Hepatocyte (in vitro differentiated cells): ENCODE measurements at regions not wholly inside any gene's neighbourhood (a gene's known extent, or its start where the extent isn't known, plus 50 kb on each side); places are given as distances from the start of the nearest gene placed in this dataset.

ENCODE experiments used
- CTCF ChIP-seq: fragments of 200-600 bp; sonication (generic); IDR thresholded peaks from 2 replicates; pipeline ENCODE4 v1.5.1; 2016; ENCODE audit warnings: antibody characterized with exemption, mild to moderate bottlenecking; ENCODE audit not compliant: poor library complexity
- EZH2 ChIP-seq: fragments of 200-600 bp; sonication (generic); IDR thresholded peaks from 2 replicates; pipeline ENCODE4 v1.6.1; 2016; ENCODE audit warnings: antibody characterized with exemption, mild to moderate bottlenecking, borderline replicate concordance
- EZH2phosphoT487 ChIP-seq: fragments of 200-600 bp; sonication (generic); IDR thresholded peaks from one replicate; pipeline ENCODE4 v1.6.1; 2018; ENCODE audit warnings: antibody characterized with exemption, mild to moderate bottlenecking, low read depth, moderate library complexity; ENCODE audit not compliant: unreplicated experiment, severe bottlenecking

- TF ChIP-seq EZH2phosphoT487 (no peak), EZH2 (no peak), CTCF (no peak)
Observed at GRCh38 chr1:238306411-238306810, 415.7 kb upstream of the ZP4 start.
